ENCODE measurements at regions not wholly inside any gene's neighbourhood (a gene's known extent, or its start where the extent isn't known, plus 50 kb on each side); places are given as distances from the start of the nearest gene placed in this dataset.

DNA sequence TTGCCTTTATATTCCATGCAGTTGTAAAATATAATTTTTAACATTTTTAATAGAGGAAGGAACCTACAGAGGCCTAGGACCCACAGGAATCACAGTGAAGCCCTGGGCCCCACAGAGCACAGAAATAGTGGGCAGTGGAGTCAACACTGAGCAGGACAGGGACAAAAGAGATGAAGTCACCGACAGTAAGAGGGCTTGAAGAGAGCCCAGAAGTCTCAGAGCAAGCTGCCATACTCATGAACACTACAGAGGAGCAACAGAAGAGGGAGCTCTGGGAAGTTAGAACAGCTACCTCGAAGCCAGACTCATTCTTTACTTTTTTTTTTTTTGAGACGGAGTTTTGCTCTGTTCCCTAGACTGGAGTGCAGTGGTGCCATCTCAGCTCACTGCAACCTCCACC, 149.3 kb upstream of the TENM3 start:
- no peak for TF ChIP-seq ZNF33A (CRISPR knock-in tag; IDR thresholded peaks at IDR 0.05; ENCODE audit: borderline replicate concordance)
- no peak for TF ChIP-seq POLR2A (IDR thresholded peaks at IDR 0.05; ENCODE audit: insufficient read depth in 1 of 2, low read depth in 2 of 2, low read length in 2 of 2)
- no peak for TF ChIP-seq CTCF (CRISPR knock-in tag; IDR thresholded peaks at IDR 0.05)
- TF ChIP-seq POLR2AphosphoS5 (IDR thresholded peaks at IDR 0.05; ENCODE audit: low read depth, low read length), result no peak
- TF ChIP-seq, protein P1, sequence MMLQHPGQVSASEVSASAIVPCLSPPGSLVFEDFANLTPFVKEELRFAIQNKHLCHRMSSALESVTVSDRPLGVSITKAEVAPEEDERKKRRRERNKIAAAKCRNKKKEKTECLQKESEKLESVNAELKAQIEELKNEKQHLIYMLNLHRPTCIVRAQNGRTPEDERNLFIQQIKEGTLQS (CRISPR knock-in tag; IDR thresholded peaks at IDR 0.05), result no peak
- no peak for TF ChIP-seq YY1 (IDR thresholded peaks at IDR 0.05; ENCODE audit: insufficient read depth, insufficient replicate concordance, low read depth, low read length)
- no peak for TF ChIP-seq ZMYM3 (CRISPR knock-in tag; IDR thresholded peaks at IDR 0.05)
- no peak for TF ChIP-seq ZNF317 (CRISPR knock-in tag; IDR thresholded peaks at IDR 0.05)
- TF ChIP-seq, protein P2, sequence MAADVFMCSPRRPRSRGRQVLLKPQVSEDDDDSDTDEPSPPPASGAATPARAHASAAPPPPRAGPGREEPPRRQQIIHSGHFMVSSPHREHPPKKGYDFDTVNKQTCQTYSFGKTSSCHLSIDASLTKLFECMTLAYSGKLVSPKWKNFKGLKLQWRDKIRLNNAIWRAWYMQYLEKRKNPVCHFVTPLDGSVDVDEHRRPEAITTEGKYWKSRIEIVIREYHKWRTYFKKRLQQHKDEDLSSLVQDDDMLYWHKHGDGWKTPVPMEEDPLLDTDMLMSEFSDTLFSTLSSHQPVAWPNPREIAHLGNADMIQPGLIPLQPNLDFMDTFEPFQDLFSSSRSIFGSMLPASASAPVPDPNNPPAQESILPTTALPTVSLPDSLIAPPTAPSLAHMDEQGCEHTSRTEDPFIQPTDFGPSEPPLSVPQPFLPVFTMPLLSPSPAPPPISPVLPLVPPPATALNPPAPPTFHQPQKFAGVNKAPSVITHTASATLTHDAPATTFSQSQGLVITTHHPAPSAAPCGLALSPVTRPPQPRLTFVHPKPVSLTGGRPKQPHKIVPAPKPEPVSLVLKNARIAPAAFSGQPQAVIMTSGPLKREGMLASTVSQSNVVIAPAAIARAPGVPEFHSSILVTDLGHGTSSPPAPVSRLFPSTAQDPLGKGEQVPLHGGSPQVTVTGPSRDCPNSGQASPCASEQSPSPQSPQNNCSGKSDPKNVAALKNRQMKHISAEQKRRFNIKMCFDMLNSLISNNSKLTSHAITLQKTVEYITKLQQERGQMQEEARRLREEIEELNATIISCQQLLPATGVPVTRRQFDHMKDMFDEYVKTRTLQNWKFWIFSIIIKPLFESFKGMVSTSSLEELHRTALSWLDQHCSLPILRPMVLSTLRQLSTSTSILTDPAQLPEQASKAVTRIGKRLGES (CRISPR knock-in tag; IDR thresholded peaks at IDR 0.05; ENCODE audit: borderline replicate concordance), result no peak
- no peak for TF ChIP-seq ZNF878 (CRISPR knock-in tag; IDR thresholded peaks at IDR 0.05)
- TF ChIP-seq CREM (IDR thresholded peaks at IDR 0.05), result no peak
- no peak for TF ChIP-seq CREM (CRISPR knock-in tag; IDR thresholded peaks at IDR 0.05)
- TF ChIP-seq ZNF530 (CRISPR knock-in tag; IDR thresholded peaks at IDR 0.05; ENCODE audit: low read depth), result no peak

All from HepG2 (cell line).